Stimulated activated CD8-positive, alpha-beta memory T cell treated with anti-CD3 and anti-CD28 coated beads, Interleukin-4, amount 100 ng/mL, for 4 hours (primary cell): ENCODE measurements at regions not wholly inside any gene's neighbourhood (a gene's known extent, or its start where the extent isn't known, plus 50 kb on each side); places are given as distances from the start of the nearest gene placed in this dataset.
"Not testable (repeated sequence)": the region's sequence is repeated elsewhere in the genome, so short reads cannot be mapped to it uniquely, and the experiment has no call there.

Source experiments
- DNase-seq, 2 donors: peaks; one replicate each; pipeline ENCODE4 v3.0.0-alpha.2; 2020; ENCODE audit warnings: low read depth in 2 of 2, low spot score in 1 of 2

DNA sequence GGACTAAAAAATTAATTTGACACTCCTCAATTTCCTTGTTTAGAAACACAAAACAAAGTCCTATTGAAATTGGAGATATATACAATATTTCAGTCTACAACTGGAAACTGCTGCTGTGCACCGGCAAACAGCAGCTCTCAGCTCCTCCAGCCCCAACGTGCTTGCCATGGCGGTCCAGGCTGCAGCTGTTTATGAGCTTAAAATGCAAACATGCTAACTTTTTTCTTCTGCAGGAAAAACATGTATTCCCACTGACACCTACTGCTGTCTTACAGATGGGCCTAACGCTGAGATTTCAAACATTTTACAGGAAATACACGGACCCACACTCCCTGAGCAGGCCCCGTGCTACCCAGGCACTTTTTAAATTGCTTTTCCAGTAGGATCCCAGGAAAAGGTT lies 195.5 kb downstream of the BCL11A start:
- DNase-seq: no peak

GRCh38 chr2:60356346-60356745 lies 197.1 kb downstream of the BCL11A start:
- DNase-seq: no peak

GRCh38 chr2:60355849-60356261 lies 197.6 kb downstream of the BCL11A start:
- DNase-seq: no peak

DNA sequence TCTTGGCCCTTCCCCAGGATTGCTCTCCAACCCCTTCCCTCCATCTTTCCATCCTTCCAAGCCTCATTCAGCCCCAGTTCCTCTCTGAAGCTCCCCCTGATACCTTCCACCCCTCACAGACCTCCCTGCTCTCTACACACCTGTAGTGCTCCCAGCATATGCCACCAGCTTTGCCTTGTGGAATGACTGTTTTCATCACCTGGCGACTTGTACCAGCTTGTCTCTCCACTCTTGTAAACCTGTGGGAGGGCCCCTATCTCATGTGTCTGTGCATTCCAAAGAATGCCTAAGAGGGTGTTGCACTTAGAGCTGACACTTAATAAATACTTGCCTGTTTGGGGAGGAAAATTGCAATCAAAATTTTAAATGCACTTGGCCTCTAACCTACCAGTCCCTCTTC lies 198.7 kb downstream of the BCL11A start:
- DNase-seq: no peak

GRCh38 chr2:60353863-60354262 lies 199.6 kb downstream of the BCL11A start:
- no peak for DNase-seq

- no peak for DNase-seq
Measured at GRCh38 chr2:60353406-60353800, 200.1 kb downstream of the BCL11A start.

DNA sequence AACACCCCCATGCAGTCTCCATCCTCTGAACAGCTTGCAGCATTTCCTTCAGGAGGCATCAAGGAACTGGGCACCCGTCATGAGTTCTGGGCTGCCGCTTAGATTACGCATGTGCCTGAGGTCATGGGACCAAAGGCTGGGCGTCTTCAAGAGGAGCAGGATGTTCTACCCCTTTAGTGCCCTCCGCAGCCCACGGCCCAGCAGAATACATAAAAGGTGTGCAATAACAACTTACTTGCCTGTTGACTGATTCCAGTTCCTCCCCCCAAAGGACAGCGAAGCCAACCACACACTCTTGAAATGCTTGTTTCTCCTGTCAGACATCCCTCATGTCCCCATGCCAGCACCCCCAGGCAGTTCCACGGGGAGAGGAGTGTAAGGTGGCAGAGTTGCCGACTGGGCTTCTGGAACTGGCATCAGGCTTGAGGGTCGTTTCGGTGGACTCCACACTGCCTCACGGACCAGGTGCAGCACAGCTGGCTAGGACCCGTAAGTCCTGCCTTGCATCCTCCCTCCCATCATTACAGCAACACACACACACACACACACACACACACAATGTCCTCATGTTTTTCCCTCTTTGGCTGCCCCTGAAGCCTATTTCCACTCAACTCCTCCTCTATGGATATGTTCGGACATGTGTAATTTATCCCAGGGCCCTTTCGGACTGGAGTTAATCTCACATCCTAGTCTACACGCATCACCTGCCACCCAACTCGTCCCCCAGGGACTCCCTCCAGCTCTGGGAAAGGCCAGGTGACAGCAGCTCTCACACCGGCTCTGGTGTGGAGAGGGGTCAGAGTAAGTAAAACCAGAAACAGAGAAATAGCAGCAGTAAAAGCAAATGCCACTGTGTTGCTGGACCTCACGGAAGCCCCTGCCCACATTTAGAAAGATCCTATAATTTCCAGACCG lies 200.7 kb downstream of the BCL11A start:
- no peak for DNase-seq

DNA sequence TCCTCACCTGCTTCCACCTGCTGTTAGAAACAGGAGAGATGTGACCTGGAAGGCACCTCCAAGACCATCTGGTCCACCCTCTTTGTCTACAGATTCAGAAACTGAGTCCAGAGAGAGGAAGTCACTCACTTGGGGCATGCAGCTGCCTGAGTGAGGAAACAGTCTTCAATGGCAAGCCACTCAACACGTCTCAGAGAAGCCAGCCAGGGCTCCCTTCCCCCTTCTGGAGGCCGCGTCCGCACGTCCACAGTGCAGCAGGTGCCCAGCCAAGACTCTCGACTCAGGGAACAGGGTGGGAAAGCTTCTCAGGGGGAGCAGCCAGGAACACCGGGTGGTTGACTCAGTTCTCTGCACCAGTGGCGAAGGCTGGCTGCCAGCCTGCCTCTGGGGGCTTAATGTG lies 201.7 kb downstream of the BCL11A start:
- no peak for DNase-seq

DNA sequence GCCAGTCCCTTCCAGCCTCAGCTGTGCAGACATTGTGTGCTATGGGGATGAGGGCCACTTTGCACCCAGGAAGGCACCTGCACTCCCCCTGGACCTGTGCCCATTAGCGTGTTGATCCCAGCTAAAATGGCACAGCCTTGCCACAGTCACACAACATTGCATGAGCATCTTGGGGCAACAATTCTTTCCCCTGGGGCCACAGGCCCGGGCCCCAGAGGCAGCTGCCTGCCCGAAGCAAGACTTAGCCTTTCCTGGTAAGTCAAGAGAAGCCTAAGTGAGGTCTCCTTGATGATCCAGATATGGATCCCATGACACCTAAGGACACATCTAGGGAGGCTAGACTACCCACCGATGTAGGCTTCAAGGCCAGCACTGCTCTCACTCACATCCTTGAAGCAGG lies 202.1 kb downstream of the BCL11A start:
- DNase-seq: no peak

GRCh38 chr2:60350791-60351190 lies 202.7 kb downstream of the BCL11A start:
- DNase-seq: no peak

GRCh38 chr2:60347781-60348180 lies 205.7 kb downstream of the BCL11A start:
- DNase-seq: no peak

- not testable (repeated sequence) for DNase-seq
Measured at GRCh38 chr2:60342491-60342890, 211.0 kb downstream of the BCL11A start.

GRCh38 chr2:60341151-60341550 lies 212.3 kb downstream of the BCL11A start:
- DNase-seq: no peak

DNA sequence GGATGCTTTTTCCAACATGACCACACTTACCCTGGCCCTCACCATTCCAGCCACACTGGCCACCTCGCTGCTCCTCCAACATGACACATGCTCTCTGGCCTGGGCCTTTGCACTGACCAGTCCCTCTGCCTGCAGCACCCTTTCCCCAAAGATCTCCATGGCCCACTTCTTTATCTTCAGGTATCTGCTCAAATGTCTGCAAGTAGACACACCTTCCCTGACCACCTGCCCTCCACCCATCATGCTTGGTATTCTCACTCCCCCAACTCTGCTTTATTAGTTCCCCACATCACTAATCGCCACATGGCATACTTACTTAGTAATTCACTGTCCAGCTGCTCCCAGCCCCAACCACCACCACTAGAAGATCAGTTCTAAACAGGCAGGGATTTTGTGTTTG lies 214.2 kb downstream of the BCL11A start:
- no peak for DNase-seq

- no peak for DNase-seq
Measured at GRCh38 chr2:60337142-60337497, 216.3 kb downstream of the BCL11A start.

GRCh38 chr2:60336442-60337141 lies 216.9 kb downstream of the BCL11A start:
- no peak for DNase-seq

GRCh38 chr2:60335533-60336237 lies 217.8 kb downstream of the BCL11A start:
- DNase-seq: no peak

- DNase-seq: no peak
Measured at GRCh38 chr2:60334610-60335009, 218.8 kb downstream of the BCL11A start.

GRCh38 chr2:60333264-60333663 lies 220.2 kb downstream of the BCL11A start:
- DNase-seq: no peak

DNA sequence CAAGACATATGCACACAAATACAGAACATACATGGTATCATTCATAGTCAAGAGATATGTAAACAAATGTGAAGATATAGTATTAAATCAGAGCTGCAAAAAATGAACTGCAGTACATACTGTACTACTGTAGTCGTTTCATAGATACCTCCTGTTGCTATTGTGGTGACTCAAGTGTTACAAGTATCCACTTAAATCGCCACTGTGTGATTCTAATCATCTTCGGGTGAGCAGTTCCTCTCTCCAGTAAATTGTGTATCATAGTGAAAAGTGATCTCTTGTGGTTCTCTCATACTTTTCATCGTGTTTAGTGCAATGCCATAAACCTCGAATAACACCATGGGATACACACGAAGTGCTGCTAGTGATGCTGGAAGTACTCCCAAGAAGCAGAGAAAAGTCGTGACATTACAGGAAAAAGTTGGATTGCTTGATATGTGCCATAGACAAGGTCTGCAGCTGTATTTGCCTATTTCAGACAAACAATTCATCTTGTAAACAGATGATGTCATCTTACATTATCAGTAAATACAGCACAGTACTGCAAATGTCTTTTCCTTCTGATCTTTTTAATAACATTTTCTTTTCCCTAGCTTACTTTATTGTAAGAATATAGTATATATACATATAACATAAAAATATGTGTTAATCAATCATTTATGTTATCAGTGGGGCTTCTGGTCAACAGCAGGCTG lies 222.2 kb downstream of the BCL11A start:
- no peak for DNase-seq

DNA sequence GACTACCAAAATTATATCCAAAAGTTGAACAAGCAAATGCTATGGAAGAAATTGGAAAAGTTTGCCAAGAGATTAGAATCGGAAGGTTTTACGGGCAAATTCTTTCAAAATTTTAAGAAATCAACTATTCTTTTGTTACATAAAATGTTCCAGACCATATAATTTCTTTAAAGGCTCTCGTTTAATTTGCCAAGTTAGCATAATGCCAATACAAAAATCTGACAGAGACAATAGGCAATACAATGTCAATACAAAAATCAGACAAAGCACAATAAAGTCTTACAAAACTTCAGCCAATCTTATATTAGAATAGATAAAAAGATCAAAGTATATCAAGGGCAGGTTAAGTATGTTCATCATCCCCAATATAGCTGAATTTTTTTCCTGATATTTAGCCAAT lies 224.2 kb downstream of the BCL11A start:
- DNase-seq: no peak
